Stimulated activated CD8-positive, alpha-beta memory T cell treated with anti-CD3 and anti-CD28 coated beads, Interleukin-12 subunit alpha, Interleukin-12 subunit beta, amount 100 ng/mL, for 4 hours (primary cell): ENCODE measurements at regions not wholly inside any gene's neighbourhood (a gene's known extent, or its start where the extent isn't known, plus 50 kb on each side); places are given as distances from the start of the nearest gene placed in this dataset.

Experiments used
- DNase-seq: peaks from one replicate; pipeline ENCODE4 v3.0.0-alpha.2; 2020; ENCODE audit warnings: low read depth

GRCh38 chr2:129880971-129881370, 98.5 kb upstream of the RAB6C start:
- DNase-seq: no peak

GRCh38 chr2:129881786-129882396, 97.6 kb upstream of the RAB6C start:
- DNase-seq: no peak

- no peak for DNase-seq
These were observed 97.0 kb upstream of the RAB6C start for GRCh38 chr2:129882476-129882875.

- no peak for DNase-seq
These were observed 96.3 kb upstream of the RAB6C start for GRCh38 chr2:129883121-129883520.

- no peak for DNase-seq
These were observed 95.2 kb upstream of the RAB6C start for GRCh38 chr2:129884221-129884786.

- no peak for DNase-seq
These were observed 93.7 kb upstream of the RAB6C start for GRCh38 chr2:129885735-129886134.

DNA sequence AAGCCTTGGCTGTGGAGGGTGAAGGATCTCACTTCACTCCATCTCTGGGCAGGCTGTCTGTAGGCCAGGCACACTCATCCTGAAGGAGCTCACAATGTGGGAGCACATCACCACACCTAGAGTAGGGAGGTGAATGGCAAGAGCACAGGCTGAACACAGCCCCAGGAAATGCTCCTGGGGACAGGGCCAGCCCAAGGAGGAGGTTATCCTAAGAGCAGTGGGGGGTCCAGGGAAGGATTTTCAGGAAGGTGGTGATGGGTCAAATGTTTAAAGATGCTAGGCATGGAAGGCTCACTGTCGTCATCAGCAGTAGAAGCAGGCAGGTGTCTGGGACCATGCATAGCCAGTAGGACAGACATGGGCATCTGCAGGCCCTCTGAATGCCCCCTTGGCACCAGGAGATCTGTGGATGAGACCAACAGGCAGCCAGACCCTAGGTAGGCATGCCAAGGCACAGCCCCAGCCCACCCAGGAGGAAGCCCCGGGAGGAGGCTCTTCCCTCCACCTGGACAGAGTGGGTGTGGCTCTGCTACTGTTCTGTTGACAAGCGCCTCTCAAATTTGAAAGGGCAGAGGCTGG, 91.7 kb upstream of the RAB6C start:
- no peak for DNase-seq

GRCh38 chr2:129888461-129888860, 91.0 kb upstream of the RAB6C start:
- no peak for DNase-seq

DNA sequence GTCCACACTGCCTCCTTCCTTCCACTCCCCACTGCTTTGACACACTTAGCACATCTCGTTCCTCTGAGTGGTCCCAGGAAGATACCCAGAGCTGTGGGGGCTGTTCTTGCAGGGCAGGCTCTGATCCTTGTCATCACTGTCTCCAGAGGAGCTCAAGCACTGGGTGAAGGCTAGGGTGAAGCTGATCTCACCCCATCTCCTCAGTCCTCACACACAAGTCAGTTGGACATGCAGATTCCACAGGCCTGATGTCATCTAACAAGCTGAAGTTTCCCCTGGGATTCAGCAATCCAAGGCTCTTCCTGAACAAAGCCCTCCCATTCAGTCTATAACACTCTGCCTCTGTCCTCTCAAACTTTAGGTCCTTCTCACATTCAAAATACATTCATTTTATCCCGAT, 90.6 kb upstream of the RAB6C start:
- DNase-seq: no peak

- no peak for DNase-seq
These were observed 87.8 kb upstream of the RAB6C start for GRCh38 chr2:129891341-129892320.

GRCh38 chr2:129892360-129892759, 87.1 kb upstream of the RAB6C start:
- DNase-seq: no peak

GRCh38 chr2:129892773-129893172, 86.7 kb upstream of the RAB6C start:
- no peak for DNase-seq

DNA sequence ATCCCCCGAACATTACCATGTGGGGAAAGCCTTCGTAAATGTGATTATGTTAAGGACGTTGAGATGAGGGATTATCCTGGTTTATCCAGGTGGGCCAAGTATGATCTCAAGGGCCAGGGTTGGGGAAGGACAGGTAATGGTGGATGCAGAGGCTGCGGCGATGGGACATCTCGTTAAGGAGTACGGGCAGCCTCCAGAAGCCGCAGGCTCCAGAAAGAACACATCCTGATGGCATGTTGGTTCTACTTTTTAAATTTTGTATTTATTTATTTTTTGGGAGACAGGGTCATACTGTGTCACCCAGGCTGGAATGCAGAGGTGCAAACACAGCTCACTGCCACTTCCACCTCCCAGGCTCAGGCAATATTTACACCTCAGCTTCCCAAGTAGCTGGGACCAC, 86.2 kb upstream of the RAB6C start:
- DNase-seq: no peak

- DNase-seq: no peak
These were observed 84.8 kb upstream of the RAB6C start for GRCh38 chr2:129894616-129895015.

DNA sequence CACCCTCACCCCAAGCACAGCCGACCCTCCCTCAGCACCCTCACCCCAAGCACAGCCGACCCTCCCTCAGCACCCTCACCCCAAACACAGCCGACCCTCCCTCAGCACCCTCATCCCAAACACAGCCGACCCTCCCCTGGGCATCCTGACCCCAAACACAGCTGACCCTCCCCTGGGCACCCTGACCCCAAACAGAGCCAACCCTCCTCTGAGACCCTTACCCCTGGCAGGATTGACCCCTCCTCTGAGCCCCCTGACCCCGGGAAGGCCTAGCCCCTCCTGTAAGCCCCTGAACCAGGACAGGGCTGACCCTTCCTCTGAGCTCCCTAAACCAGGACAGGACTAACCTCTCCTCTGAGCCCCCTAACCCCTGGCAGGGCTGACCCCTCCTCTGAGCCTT, 84.4 kb upstream of the RAB6C start:
- no peak for DNase-seq

DNA sequence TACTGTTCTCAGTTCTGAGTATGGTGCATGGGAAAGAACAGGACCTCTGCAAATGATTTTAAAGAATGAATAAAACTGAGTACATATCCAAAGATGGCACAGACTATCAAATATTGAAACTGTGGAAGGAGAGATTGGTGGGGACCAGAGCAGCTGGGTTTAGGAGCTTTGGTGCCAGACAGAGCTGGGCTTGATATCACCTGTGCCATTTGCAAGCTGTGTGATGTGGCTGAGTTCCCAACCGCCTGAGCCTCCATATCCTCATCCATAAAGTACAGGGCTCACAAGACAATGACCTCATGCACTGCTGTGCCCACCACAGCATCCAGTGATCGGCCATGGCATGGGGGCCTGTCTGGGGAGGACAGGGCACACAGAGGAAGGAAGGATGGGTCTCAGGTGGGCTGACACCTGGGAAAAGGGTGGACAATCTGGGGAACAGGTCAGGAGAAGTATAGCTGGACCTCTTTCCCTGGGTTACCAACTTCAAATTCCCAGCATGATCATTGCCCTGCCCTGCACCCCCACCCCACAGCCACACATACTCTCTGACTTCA, 83.9 kb upstream of the RAB6C start:
- no peak for DNase-seq

DNA sequence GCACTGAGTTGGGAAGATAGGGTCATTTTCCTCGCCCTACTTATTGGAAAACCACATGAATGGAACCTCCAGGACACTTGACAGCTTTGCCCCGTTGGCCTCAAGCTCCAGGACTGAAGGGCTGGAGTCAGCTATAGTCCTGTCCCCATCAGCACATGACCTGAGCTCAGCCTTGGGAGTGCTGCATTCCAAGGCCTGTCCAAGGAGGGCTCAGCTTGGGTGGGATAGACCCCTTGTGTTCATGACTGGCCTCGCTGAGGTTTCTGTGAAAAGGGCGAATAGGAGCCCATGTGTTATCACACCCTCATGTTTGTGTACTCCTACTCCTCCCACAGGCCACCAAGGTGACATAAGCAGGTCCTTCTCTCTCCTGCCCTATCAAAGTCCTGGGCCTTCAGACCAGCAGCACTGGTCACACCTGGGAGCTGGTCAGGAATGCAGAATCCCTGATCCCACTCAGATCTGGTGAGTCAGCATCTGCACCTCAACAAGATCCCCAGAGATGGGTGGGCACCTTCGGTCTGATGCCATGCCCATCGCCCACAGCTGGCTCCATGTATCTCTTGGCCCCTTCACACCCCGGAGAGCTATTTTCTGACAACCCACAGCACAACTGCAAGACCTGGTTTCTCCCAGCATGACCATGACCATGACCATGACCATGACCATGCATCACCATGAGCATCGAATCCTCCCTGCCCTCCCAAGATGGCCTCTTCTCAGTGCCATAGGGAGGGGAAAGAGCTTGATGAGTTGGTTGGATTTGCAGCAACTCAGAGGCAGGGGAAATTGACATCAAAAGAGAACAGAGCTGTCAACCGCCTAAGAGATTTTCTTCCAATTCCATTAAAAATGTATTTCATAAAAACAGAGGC, 83.0 kb upstream of the RAB6C start:
- no peak for DNase-seq

- DNase-seq: no peak
These were observed 77.6 kb upstream of the RAB6C start for GRCh38 chr2:129901754-129902415.

- DNase-seq: no peak
These were observed 76.5 kb upstream of the RAB6C start for GRCh38 chr2:129902731-129903585.
